ENCODE measurements at regions not wholly inside any gene's neighbourhood (a gene's known extent, or its start where the extent isn't known, plus 50 kb on each side); places are given as distances from the start of the nearest gene placed in this dataset.

GRCh38 chr12:131639270-131639940 is 71.5 kb upstream of the SFSWAP start:
- intact Hi-C loops (cut with DNase I; ENCODE audit: low total_unique reads) = no loop called here
- DNase-seq = peak in 1 of 2 donors; percentile 37

DNA sequence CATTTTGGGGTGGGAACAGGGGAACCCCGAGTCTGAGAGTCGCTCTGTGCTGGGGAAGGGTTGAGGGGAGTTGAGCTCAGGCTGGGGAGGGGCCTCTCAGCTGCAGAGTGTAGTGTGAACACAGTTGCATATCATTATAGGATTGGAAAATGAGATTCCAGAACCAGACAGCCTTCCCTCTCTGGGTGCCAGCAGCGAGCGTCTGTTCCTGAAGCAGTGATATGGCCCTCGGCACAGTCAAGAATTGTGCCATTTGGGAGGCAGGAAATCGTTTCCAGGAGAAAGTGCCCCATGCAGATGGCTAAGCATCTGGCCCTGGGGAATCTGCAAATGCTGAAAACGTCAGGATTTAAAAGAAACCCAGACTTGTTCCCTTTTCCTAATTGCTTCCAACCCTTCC is 70.4 kb upstream of the SFSWAP start:
- H3K27me3 ChIP-seq = peaks cover 0 to 49% of the 10 kb centered on the region in 2 donors
- no peak for TF ChIP-seq CTCF (IDR thresholded peaks at IDR 0.05)
- no peaks in the 10 kb centered on the region for H3K36me3 ChIP-seq
- no peak overlapping the region for H3K27ac ChIP-seq
- intact Hi-C loops (cut with DNase I; ENCODE audit: low total_unique reads) = loop anchor here (5.0 kb wide), 1 partner anchor 328 kb away; no protein-coding TSS in a partner anchor
- no peaks in the 10 kb centered on the region for H3K9me3 ChIP-seq
- H3K4me1 ChIP-seq = no peaks in the 10 kb centered on the region
- no peak overlapping the region for H3K4me3 ChIP-seq
- DNase-seq = no peak

More at GRCh38 chr12:131639270-131639940, 71.5 kb upstream of the SFSWAP start:
- H3K27ac ChIP-seq = no peak overlapping the region
- H3K27me3 ChIP-seq = peaks cover 0 to 46% of the 10 kb centered on the region in 2 donors
- no peaks in the 10 kb centered on the region for H3K9me3 ChIP-seq
- H3K36me3 ChIP-seq = no peaks in the 10 kb centered on the region
- no peak for TF ChIP-seq CTCF (IDR thresholded peaks at IDR 0.05)
- no peak overlapping the region for H3K4me3 ChIP-seq
- no peaks in the 10 kb centered on the region for H3K4me1 ChIP-seq

DNA sequence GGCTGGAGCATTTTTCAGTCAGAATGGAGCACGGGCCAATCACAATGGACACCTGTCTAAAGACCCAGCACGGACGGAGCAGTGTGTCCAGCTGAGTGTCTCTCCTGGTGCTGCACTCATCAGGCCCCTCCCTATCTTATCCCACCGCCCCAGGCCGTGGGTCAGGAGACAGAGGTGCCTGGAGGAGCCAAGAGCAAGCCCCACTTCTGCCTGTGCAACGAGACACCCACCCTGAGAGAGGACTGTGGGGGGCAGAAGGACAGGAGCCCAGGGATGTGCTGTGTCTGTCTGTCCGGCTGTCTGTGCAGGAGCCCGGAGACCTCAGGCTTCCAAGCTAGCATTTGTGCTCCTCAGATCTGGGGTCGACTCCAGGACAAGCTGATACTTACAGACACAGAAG is 69.6 kb upstream of the SFSWAP start:
- intact Hi-C loops (cut with DNase I; ENCODE audit: low total_unique reads) = loop anchor here (5.0 kb wide), 1 partner anchor 329 kb away; no protein-coding TSS in a partner anchor
- H3K27me3 ChIP-seq = peaks cover 0 to 52% of the 10 kb centered on the region in 2 donors
- no peak for TF ChIP-seq CTCF (IDR thresholded peaks at IDR 0.05)

DNA sequence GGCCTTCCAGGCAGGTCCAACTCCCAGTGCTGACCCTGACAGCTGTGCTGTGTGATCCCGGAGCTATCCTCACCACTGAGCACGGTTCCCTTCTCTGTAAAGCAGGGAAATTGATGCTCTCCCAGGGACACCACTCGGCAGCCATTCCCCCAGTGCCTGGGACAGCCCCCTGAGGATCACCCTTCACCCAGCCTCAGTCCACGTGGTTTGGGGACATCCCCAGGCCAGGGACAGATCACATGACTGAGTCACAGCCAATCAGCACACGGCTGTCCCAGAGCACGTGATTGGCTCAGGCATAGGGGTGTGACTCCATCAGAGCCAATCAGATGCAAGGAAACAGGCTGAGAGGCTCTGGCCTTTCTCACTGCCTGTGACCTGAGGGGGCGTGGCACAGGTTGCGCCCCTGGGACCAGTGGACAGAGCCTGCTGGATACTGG is 68.8 kb upstream of the SFSWAP start:
- Histone ChIP-seq H3K27ac (no peak overlapping the region), H3K4me3 (no peak overlapping the region), H3K36me3 (no peaks in the 10 kb centered on the region), H3K4me1 (no peaks in the 10 kb centered on the region), H3K9me3 (no peaks in the 10 kb centered on the region), H3K27me3 (peaks cover 0 to 47% of the 10 kb centered on the region in 2 donors)
- TF ChIP-seq CTCF (IDR thresholded peaks at IDR 0.05) = no peak
- intact Hi-C loops (cut with DNase I; ENCODE audit: low total_unique reads) = loop anchor here (5.0 kb wide), 1 partner anchor 330 kb away; no protein-coding TSS in a partner anchor
- peak in 1 of 2 donors; percentile 48 for DNase-seq

More for the DNA sequence above, 69.6 kb upstream of the SFSWAP start:
- H3K9me3 ChIP-seq = no peaks in the 10 kb centered on the region
- peak in 1 of 2 donors; percentile 38 for DNase-seq
- no peaks in the 10 kb centered on the region for H3K4me1 ChIP-seq
- H3K4me3 ChIP-seq = no peak overlapping the region
- H3K27ac ChIP-seq = no peak overlapping the region
- H3K36me3 ChIP-seq = no peaks in the 10 kb centered on the region

GRCh38 chr12:131642771-131643170 is 68.1 kb upstream of the SFSWAP start:
- Histone ChIP-seq H3K27me3 (peaks cover 0 to 44% of the 10 kb centered on the region in 2 donors), H3K27ac (no peak overlapping the region), H3K9me3 (no peaks in the 10 kb centered on the region), H3K36me3 (no peaks in the 10 kb centered on the region), H3K4me3 (no peak overlapping the region), H3K4me1 (no peaks in the 10 kb centered on the region)
- no peak for TF ChIP-seq CTCF (IDR thresholded peaks at IDR 0.05)
- intact Hi-C loops (cut with DNase I; ENCODE audit: low total_unique reads) = loop anchor here (5.0 kb wide), 1 partner anchor 330 kb away; no protein-coding TSS in a partner anchor
- DNase-seq = peak in 1 of 2 donors; percentile 53
